B cell (primary cell): ENCODE measurements at regions not wholly inside any gene's neighbourhood (a gene's known extent, or its start where the extent isn't known, plus 50 kb on each side); places are given as distances from the start of the nearest gene placed in this dataset.
"Not testable (repeated sequence)": the region's sequence is repeated elsewhere in the genome, so short reads cannot be mapped to it uniquely, and the experiment has no call there.

Source experiments
- CTCF ChIP-seq: fragments of 200-600 bp; IDR thresholded peaks from one replicate; pipeline ENCODE4 v1.8.0; 2022; ENCODE audit warnings: antibody characterized with exemption, mild to moderate bottlenecking
- EZH2 ChIP-seq: IDR thresholded peaks from 2 replicates; pipeline ENCODE4 v1.6.1; 2012; ENCODE audit warnings: borderline replicate concordance, low read depth, mild to moderate bottlenecking, moderate library complexity, low read length; ENCODE audit not compliant: insufficient read depth, poor library complexity, severe bottlenecking

- not testable (repeated sequence) for TF ChIP-seq CTCF, EZH2
These were observed 210.6 kb downstream of the OTOL1 start for GRCh38 chr3:161707253-161707652.
